ENCODE measurements at regions not wholly inside any gene's neighbourhood (a gene's known extent, or its start where the extent isn't known, plus 50 kb on each side); places are given as distances from the start of the nearest gene placed in this dataset.

DNA sequence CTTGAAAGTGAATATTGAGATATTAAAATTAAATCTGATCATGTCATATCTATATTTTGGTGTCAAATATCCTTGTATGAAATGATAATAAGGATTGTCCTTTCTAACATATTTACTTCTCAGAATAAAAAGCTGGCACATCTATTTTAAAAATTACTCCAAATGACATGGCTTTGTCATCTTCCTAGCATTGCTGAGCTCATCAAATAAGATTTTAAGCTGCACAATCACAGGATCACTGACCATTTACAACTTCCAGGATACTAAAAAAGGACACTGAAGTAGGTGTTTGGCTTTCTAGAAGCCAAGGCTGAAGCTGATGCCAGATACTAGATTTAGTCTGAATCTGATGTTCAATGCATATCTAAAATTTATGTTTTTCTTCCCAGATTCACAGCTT lies 351.1 kb downstream of the BMP4 start:
- POLR2A ChIA-PET = no interaction called here

GRCh38 chr14:53603994-53604393 lies 352.6 kb downstream of the BMP4 start:
- no peak for TF ChIP-seq ELF4 (IDR thresholded peaks at IDR 0.05)
- no peak for TF ChIP-seq BHLHE40 (IDR thresholded peaks at IDR 0.05; ENCODE audit: borderline replicate concordance)
- no peak for TF ChIP-seq NFRKB (IDR thresholded peaks at IDR 0.05)
- TF ChIP-seq FOXA1 (IDR thresholded peaks at IDR 0.05) = no peak
- no peak for TF ChIP-seq CTBP1 (IDR thresholded peaks at IDR 0.05; ENCODE audit: borderline replicate concordance)
- TF ChIP-seq LEF1 (IDR thresholded peaks at IDR 0.05; ENCODE audit: borderline replicate concordance) = no peak
- no peak for TF ChIP-seq TARDBP (IDR thresholded peaks at IDR 0.05)
- no peak for TF ChIP-seq ARNT (IDR thresholded peaks at IDR 0.05)
- no peak for TF ChIP-seq FOXM1 (IDR thresholded peaks at IDR 0.05; ENCODE audit: borderline replicate concordance)
- no peak for TF ChIP-seq ZNF384 (IDR thresholded peaks at IDR 0.05)
- TF ChIP-seq, protein P1, sequence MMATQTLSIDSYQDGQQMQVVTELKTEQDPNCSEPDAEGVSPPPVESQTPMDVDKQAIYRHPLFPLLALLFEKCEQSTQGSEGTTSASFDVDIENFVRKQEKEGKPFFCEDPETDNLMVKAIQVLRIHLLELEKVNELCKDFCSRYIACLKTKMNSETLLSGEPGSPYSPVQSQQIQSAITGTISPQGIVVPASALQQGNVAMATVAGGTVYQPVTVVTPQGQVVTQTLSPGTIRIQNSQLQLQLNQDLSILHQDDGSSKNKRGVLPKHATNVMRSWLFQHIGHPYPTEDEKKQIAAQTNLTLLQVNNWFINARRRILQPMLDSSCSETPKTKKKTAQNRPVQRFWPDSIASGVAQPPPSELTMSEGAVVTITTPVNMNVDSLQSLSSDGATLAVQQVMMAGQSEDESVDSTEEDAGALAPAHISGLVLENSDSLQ (IDR thresholded peaks at IDR 0.05) = no peak
- no peak for TF ChIP-seq L3MBTL2 (conservative IDR thresholded peaks at IDR 0.05)
- TF ChIP-seq SP1 (IDR thresholded peaks at IDR 0.05) = no peak
- TF ChIP-seq SUZ12 (IDR thresholded peaks at IDR 0.05) = no peak
- no peak for TF ChIP-seq HDGF (IDR thresholded peaks at IDR 0.05; ENCODE audit: borderline replicate concordance)
- no peak for TF ChIP-seq FOXK2 (IDR thresholded peaks at IDR 0.05)
- CTCF ChIA-PET = no interaction called here
- no peak for DNase-seq (ENCODE audit: extremely low spot score)
- POLR2A ChIA-PET = no interaction called here

More for the DNA sequence above, 351.1 kb downstream of the BMP4 start:
- CTCF ChIA-PET = no interaction called here
- TF ChIP-seq ELF4 (IDR thresholded peaks at IDR 0.05) (no peak), SP1 (IDR thresholded peaks at IDR 0.05) (no peak), NFRKB (IDR thresholded peaks at IDR 0.05) (no peak), L3MBTL2 (conservative IDR thresholded peaks at IDR 0.05) (no peak)
- no peak for DNase-seq (ENCODE audit: extremely low spot score)

GRCh38 chr14:53601409-53601808 lies 355.2 kb downstream of the BMP4 start:
- POLR2A ChIA-PET = no interaction called here

DNA sequence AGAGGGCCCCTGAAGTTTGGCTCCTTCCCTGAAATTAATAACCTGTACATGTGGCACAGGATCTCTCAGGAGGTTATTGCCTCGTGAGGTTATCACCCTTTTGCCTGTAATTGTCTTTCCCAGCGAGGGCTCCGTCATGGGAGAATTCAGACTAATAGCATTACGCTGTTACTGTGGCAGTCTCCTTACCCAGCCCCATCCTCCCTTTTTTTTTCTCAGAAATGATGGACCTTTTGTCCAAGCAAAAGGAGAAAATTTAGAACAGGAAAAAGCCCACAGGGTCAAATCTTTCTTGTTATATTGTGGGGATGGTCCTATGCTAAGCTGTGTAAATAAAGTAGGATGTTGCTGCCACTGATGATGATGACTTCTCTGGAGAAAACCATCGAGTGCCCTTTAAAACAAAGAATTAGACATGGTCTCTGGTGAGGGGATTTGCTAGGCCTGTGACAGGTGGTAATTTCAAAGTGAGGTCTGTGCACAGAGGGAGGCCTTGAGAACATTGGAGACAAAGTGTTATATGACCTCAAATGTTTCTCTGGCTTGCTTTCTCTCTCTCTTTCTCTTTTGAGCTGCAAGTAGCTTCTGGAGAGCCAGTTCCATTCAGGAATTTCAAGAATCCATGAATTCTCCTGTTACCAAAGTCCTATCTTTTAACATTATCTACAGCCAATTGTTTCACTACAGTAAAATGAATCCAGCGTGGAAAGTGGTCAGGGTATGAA lies 357.2 kb downstream of the BMP4 start:
- no peak for DNase-seq (ENCODE audit: extremely low spot score)
- no peak for TF ChIP-seq ARNT (IDR thresholded peaks at IDR 0.05)
- TF ChIP-seq FOXK2 (IDR thresholded peaks at IDR 0.05) = no peak
- no peak for TF ChIP-seq CTBP1 (IDR thresholded peaks at IDR 0.05; ENCODE audit: borderline replicate concordance)
- no peak for TF ChIP-seq FOXA1 (IDR thresholded peaks at IDR 0.05)
- TF ChIP-seq HDGF (IDR thresholded peaks at IDR 0.05; ENCODE audit: borderline replicate concordance) = no peak
- TF ChIP-seq FOXM1 (IDR thresholded peaks at IDR 0.05; ENCODE audit: borderline replicate concordance) = no peak
- POLR2A ChIA-PET = no interaction called here
- CTCF ChIA-PET = no interaction called here

More at GRCh38 chr14:53601409-53601808, 355.2 kb downstream of the BMP4 start:
- CTCF ChIA-PET = no interaction called here
- TF ChIP-seq ZNF384 (IDR thresholded peaks at IDR 0.05) (no peak), ELF4 (IDR thresholded peaks at IDR 0.05) (no peak), SUZ12 (IDR thresholded peaks at IDR 0.05) (no peak), NFRKB (IDR thresholded peaks at IDR 0.05) (no peak), LEF1 (IDR thresholded peaks at IDR 0.05; ENCODE audit: borderline replicate concordance) (no peak), SP1 (IDR thresholded peaks at IDR 0.05) (no peak), FOXA1 (IDR thresholded peaks at IDR 0.05) (no peak), BHLHE40 (IDR thresholded peaks at IDR 0.05; ENCODE audit: borderline replicate concordance) (no peak), ARNT (IDR thresholded peaks at IDR 0.05) (no peak), L3MBTL2 (conservative IDR thresholded peaks at IDR 0.05) (no peak), TARDBP (IDR thresholded peaks at IDR 0.05) (no peak), HDGF (IDR thresholded peaks at IDR 0.05; ENCODE audit: borderline replicate concordance) (no peak), CTBP1 (IDR thresholded peaks at IDR 0.05; ENCODE audit: borderline replicate concordance) (no peak)
- no peak for DNase-seq (ENCODE audit: extremely low spot score)

DNA sequence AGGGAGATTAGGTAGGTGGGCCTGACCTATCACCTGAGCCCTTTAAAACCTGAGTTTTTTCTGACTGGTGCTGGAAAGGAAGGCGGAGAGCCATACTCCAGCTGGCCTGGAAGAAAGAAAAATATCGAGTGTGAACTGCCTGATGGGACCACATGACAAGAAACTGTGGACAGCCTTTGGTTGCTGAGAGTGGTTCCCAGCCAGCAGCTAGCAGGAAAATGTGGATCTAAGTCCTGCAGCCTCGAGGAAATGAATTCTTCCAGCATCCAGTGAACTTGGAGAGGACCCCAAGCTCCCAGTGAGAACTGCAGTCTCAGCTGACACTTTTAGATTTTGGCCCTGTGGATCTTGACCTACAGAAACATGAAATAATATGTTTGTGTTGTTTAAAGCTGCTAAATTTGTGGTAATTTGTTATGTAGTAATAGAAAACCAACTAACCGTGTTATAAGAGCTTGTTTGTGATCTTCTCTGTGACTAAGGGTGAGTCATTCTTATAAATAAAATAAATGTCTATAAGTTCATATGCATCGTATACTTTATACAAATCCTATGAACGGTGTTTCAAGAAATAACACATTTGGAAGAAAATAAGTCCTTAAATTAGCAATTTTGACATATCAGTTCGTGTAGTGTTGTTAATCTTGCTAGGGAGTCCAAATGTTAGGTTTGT lies 359.6 kb downstream of the BMP4 start:
- ChIA-PET POLR2A (no interaction called here), CTCF (no interaction called here)
- DNase-seq (ENCODE audit: extremely low spot score) = no peak
- TF ChIP-seq NFRKB (IDR thresholded peaks at IDR 0.05) (no peak), FOXA1 (IDR thresholded peaks at IDR 0.05) (no peak), SUZ12 (IDR thresholded peaks at IDR 0.05) (no peak), BHLHE40 (IDR thresholded peaks at IDR 0.05; ENCODE audit: borderline replicate concordance) (no peak), HDGF (IDR thresholded peaks at IDR 0.05; ENCODE audit: borderline replicate concordance) (no peak), FOXK2 (IDR thresholded peaks at IDR 0.05) (no peak), L3MBTL2 (conservative IDR thresholded peaks at IDR 0.05) (no peak), ELF4 (IDR thresholded peaks at IDR 0.05) (no peak), TARDBP (IDR thresholded peaks at IDR 0.05) (no peak), ARNT (IDR thresholded peaks at IDR 0.05) (no peak), ZNF384 (IDR thresholded peaks at IDR 0.05) (no peak), CTBP1 (IDR thresholded peaks at IDR 0.05; ENCODE audit: borderline replicate concordance) (no peak), LEF1 (IDR thresholded peaks at IDR 0.05; ENCODE audit: borderline replicate concordance) (no peak)
- TF ChIP-seq, protein P1 (IDR thresholded peaks at IDR 0.05) = no peak

DNA sequence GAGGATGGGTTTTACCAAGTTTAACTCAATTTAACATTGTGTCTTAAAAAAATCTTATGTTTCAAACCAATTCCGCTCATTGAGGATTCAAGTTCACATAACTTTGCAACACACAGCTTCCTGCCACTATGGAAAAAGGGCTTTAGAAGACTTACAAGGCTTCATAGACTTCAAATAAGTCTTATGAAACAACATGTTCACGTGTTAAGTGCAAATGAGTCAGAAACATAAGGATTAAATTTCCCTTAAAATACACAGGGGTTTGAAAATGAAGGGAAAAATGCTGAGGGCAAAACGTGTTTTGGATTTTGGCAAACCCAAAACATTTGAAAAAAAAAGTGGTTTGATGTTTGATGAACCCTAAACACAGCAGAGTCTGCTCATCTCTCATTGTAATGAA lies 364.8 kb downstream of the BMP4 start:
- DNase-seq (ENCODE audit: extremely low spot score) = no peak
- TF ChIP-seq HDGF (IDR thresholded peaks at IDR 0.05; ENCODE audit: borderline replicate concordance) (no peak), LEF1 (IDR thresholded peaks at IDR 0.05; ENCODE audit: borderline replicate concordance) (no peak), FOXA1 (IDR thresholded peaks at IDR 0.05) (no peak)
- ChIA-PET CTCF (no interaction called here), POLR2A (interaction anchor here (0.6 kb wide), 1 partner anchor 27 kb away, joined by 4 read pairs; no protein-coding TSS in a partner anchor)

DNA sequence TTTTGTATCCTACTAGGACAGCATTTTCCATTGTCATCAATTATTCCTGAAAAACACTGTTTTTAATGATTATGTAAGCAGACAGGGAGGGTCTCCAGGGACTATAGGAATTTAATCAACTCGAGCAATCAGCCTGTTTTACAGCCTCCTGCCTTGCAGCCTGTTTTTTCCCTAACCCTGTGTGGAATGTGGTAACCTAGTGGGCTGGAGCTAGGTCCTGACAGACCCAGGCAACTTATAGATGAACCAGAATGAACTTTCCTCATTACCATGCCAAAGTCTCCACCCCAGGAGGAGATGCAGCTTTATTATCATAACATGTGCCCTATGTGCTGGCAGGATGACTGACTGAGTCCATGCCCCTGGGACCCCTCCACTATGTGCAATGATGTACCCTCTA lies 375.1 kb downstream of the BMP4 start:
- DNase-seq (ENCODE audit: extremely low spot score) = no peak
- ChIA-PET CTCF (no interaction called here), POLR2A (no interaction called here)
- TF ChIP-seq FOXK2 (IDR thresholded peaks at IDR 0.05) = no peak
- no peak for TF ChIP-seq BHLHE40 (IDR thresholded peaks at IDR 0.05; ENCODE audit: borderline replicate concordance)
- TF ChIP-seq ARNT (IDR thresholded peaks at IDR 0.05) = no peak
- TF ChIP-seq, protein P1 (IDR thresholded peaks at IDR 0.05) = no peak
- TF ChIP-seq CTBP1 (IDR thresholded peaks at IDR 0.05; ENCODE audit: borderline replicate concordance) = no peak
- TF ChIP-seq FOXM1 (IDR thresholded peaks at IDR 0.05; ENCODE audit: borderline replicate concordance) = no peak
- TF ChIP-seq LEF1 (IDR thresholded peaks at IDR 0.05; ENCODE audit: borderline replicate concordance) = no peak
- TF ChIP-seq HDGF (IDR thresholded peaks at IDR 0.05; ENCODE audit: borderline replicate concordance) = no peak
- TF ChIP-seq ELF4 (IDR thresholded peaks at IDR 0.05) = no peak
- no peak for TF ChIP-seq SUZ12 (IDR thresholded peaks at IDR 0.05)
- no peak for TF ChIP-seq TARDBP (IDR thresholded peaks at IDR 0.05)
- TF ChIP-seq NFRKB (IDR thresholded peaks at IDR 0.05) = no peak
- TF ChIP-seq FOXA1 (IDR thresholded peaks at IDR 0.05) = no peak

All from HEK293T (cell line).